ENCODE measurements at regions not wholly inside any gene's neighbourhood (a gene's known extent, or its start where the extent isn't known, plus 50 kb on each side); places are given as distances from the start of the nearest gene placed in this dataset.

GRCh38 chr9:105932276-105932675, 237.9 kb downstream of the TMEM38B start:
- TF ChIP-seq CTCF (IDR thresholded peaks at IDR 0.05) (no peak), NR1H2 (CRISPR knock-in tag; IDR thresholded peaks at IDR 0.05) (no peak), IRF1 (CRISPR knock-in tag; IDR thresholded peaks at IDR 0.05) (no peak)
- TF ChIP-seq, protein P1, sequence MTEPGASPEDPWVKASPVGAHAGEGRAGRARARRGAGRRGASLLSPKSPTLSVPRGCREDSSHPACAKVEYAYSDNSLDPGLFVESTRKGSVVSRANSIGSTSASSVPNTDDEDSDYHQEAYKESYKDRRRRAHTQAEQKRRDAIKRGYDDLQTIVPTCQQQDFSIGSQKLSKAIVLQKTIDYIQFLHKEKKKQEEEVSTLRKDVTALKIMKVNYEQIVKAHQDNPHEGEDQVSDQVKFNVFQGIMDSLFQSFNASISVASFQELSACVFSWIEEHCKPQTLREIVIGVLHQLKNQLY (CRISPR knock-in tag; IDR thresholded peaks at IDR 0.05), result no peak

Data from WTC11 (cell line).